Peyer's patch (tissue), 4 donors: ENCODE measurements at regions not wholly inside any gene's neighbourhood (a gene's known extent, or its start where the extent isn't known, plus 50 kb on each side); places are given as distances from the start of the nearest gene placed in this dataset.

ENCODE experiments used
- DNase-seq, 3 donors: peaks; one replicate each; pipeline ENCODE4 v3.0.0-alpha.2; 2017 to 2019
- H3K27ac ChIP-seq, 4 donors: fragments of 200-600 bp; sonication (generic); one replicate each; pipeline ENCODE4 v1.5.1; 2016 to 2019
- H3K27me3 ChIP-seq, 2 donors: fragments of 200-600 bp; sonication (generic); one replicate each; pipeline ENCODE4 v1.5.1; 2019
- H3K36me3 ChIP-seq, 3 donors: fragments of 200-600 bp; sonication (generic); one replicate each; pipeline ENCODE4 v1.5.1; 2016 to 2019
- H3K4me1 ChIP-seq, 4 donors: fragments of 200-600 bp; sonication (generic); one replicate each; pipeline ENCODE4 v1.5.1; 2016 to 2019
- H3K4me3 ChIP-seq, 4 donors: fragments of 200-600 bp; sonication (generic); 1 replicate in 3 of 4; 2 replicates in 1 of 4; pipeline ENCODE4 v1.5.1; 2016 to 2019; ENCODE audit warnings: mild to moderate bottlenecking in 1 of 4
- H3K9me3 ChIP-seq, 4 donors: fragments of 200-600 bp; sonication (generic); one replicate each; pipeline ENCODE4 v1.5.1; 2016 to 2019; ENCODE audit warnings: mild to moderate bottlenecking in 1 of 4
- POLR2A ChIP-seq, 2 donors: fragments of 450-650 bp; IDR thresholded peaks; one replicate each; pipeline ENCODE4 v1.5.1; 2017; ENCODE audit warnings: antibody characterized with exemption in 2 of 2, mild to moderate bottlenecking in 2 of 2, moderate library complexity in 2 of 2
- TF ChIP-seq, protein P1 (sequence below), 6 experiments: fragments of 450-650 bp in 4 of 6; fragments of 200-600 bp in 2 of 6; sonication (generic) in 1 of 6; IDR thresholded peaks; one replicate each; pipeline ENCODE4 v1.5.1; 2017 to 2019; ENCODE audit warnings: antibody characterized with exemption in 6 of 6, mild to moderate bottlenecking in 3 of 6, moderate library complexity in 1 of 6

DNA sequence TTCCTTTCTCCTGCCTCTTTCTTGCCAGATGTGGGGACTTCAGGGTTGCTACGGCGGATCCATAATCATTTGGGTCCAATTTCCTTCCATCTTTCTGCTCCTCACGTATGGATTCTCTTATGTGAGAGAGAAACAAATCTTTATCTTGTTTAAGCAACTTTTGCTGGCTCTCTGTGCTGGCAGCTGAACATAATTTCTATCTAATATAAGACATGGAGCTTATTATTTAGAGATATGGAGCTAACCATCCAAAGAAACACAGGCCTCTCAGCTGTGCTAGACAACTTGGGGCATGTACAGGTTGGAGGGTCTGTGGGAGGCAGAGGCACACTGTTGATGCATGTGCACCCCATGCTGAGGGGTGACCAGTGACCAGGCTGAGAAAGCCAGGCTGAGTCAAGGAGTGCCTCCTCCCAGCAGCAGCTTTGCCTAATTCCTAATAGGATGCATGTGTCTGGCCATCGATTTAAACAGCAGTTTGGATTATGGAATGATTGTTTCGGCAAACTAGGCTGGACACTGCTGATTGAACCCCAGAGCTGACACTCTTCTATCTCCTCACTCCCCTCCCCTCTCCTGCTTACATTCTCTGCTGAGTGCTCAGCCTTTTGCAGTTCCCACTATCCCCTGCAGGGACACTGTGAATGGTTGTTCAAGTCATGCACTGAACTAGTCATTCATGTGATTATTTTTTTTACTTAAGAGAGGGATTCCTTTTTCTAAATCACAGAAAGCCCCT lies 195.8 kb downstream of the ERCC6L2 start:
- no peaks in the 10 kb centered on the region for H3K36me3 ChIP-seq
- no peak for DNase-seq
- H3K9me3 ChIP-seq, result no peaks in the 10 kb centered on the region
- no peaks in the 10 kb centered on the region for H3K4me1 ChIP-seq
- TF ChIP-seq, protein P1, sequence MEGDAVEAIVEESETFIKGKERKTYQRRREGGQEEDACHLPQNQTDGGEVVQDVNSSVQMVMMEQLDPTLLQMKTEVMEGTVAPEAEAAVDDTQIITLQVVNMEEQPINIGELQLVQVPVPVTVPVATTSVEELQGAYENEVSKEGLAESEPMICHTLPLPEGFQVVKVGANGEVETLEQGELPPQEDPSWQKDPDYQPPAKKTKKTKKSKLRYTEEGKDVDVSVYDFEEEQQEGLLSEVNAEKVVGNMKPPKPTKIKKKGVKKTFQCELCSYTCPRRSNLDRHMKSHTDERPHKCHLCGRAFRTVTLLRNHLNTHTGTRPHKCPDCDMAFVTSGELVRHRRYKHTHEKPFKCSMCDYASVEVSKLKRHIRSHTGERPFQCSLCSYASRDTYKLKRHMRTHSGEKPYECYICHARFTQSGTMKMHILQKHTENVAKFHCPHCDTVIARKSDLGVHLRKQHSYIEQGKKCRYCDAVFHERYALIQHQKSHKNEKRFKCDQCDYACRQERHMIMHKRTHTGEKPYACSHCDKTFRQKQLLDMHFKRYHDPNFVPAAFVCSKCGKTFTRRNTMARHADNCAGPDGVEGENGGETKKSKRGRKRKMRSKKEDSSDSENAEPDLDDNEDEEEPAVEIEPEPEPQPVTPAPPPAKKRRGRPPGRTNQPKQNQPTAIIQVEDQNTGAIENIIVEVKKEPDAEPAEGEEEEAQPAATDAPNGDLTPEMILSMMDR (IDR thresholded peaks at IDR 0.05), result peak in 5 of 6 experiments; percentile 8 to 46 (median 40)
- TF ChIP-seq POLR2A (IDR thresholded peaks at IDR 0.05), result no peak
- no peak overlapping the region for H3K27ac ChIP-seq
- H3K27me3 ChIP-seq, result no peaks in the 10 kb centered on the region
- no peak overlapping the region for H3K4me3 ChIP-seq

GRCh38 chr9:96069629-96070220 lies 194.2 kb downstream of the ERCC6L2 start:
- DNase-seq, result no peak
- H3K4me1 ChIP-seq, result no peaks in the 10 kb centered on the region
- no peaks in the 10 kb centered on the region for H3K9me3 ChIP-seq
- H3K27ac ChIP-seq, result no peak overlapping the region
- no peak for TF ChIP-seq POLR2A (IDR thresholded peaks at IDR 0.05)
- TF ChIP-seq, protein P1 (IDR thresholded peaks at IDR 0.05), result no peak
- no peaks in the 10 kb centered on the region for H3K36me3 ChIP-seq
- H3K4me3 ChIP-seq, result no peak overlapping the region
- H3K27me3 ChIP-seq, result no peaks in the 10 kb centered on the region

DNA sequence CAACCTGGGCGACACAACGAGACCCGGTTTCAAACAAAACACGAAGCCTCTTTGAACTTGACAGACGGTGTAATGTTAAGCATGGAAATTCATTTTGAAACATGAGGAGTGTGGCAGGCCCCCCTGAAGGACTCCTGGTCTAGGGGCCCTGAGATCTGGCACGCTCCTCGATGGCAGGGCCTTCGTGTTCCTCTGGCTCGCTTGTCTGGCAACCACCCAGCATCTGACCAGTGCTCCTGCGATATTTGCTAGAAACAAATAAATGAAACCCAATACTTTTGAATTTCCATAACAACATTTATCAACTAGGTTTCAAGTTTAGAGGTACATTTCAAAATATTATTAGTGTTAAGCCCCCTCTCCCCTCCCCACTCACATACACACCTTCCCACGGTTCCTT lies 193.0 kb downstream of the ERCC6L2 start:
- Histone ChIP-seq H3K27me3 (no peaks in the 10 kb centered on the region), H3K4me3 (no peak overlapping the region), H3K4me1 (no peaks in the 10 kb centered on the region), H3K27ac (no peak overlapping the region), H3K9me3 (no peaks in the 10 kb centered on the region), H3K36me3 (no peaks in the 10 kb centered on the region)
- no peak for TF ChIP-seq POLR2A (IDR thresholded peaks at IDR 0.05)
- TF ChIP-seq, protein P1 (IDR thresholded peaks at IDR 0.05), result no peak
- DNase-seq, result no peak

GRCh38 chr9:96067600-96067999 lies 192.1 kb downstream of the ERCC6L2 start:
- DNase-seq, result no peak
- no peaks in the 10 kb centered on the region for H3K4me1 ChIP-seq
- H3K27me3 ChIP-seq, result no peaks in the 10 kb centered on the region
- no peaks in the 10 kb centered on the region for H3K9me3 ChIP-seq
- H3K4me3 ChIP-seq, result no peak overlapping the region
- H3K27ac ChIP-seq, result peak overlapping the region in 2 of 4 donors; percentile 12 to 56
- H3K36me3 ChIP-seq, result no peaks in the 10 kb centered on the region
- TF ChIP-seq, protein P1 (IDR thresholded peaks at IDR 0.05), result no peak
- TF ChIP-seq POLR2A (IDR thresholded peaks at IDR 0.05), result no peak

DNA sequence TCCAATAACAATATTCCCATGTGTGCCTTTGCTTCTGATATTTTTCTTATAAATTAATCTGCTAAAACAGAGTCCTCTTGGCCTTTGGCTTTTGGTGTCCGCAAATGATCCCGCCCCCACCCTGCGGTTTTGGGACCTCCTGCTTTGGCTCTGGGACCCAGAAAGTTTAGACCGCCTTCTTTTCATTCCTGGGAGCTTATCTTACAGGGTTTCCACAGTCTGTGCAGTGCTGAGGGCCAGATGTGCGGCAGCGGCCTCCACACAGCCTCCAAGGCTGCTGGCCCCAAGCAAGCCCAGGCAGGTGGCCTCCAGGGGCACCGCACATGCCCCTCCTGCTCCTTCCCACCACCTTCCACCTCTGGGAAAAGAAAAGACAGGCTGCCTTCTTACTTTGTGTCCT lies 191.5 kb downstream of the ERCC6L2 start:
- TF ChIP-seq POLR2A (IDR thresholded peaks at IDR 0.05), result no peak
- TF ChIP-seq, protein P1 (IDR thresholded peaks at IDR 0.05), result no peak
- H3K27me3 ChIP-seq, result no peaks in the 10 kb centered on the region
- no peaks in the 10 kb centered on the region for H3K36me3 ChIP-seq
- no peaks in the 10 kb centered on the region for H3K4me1 ChIP-seq
- DNase-seq, result no peak
- H3K4me3 ChIP-seq, result no peak overlapping the region
- H3K9me3 ChIP-seq, result no peaks in the 10 kb centered on the region
- H3K27ac ChIP-seq, result peak overlapping the region in 3 of 4 donors; percentile 12 to 56 (median 43)
